ENCODE measurements at regions not wholly inside any gene's neighbourhood (a gene's known extent, or its start where the extent isn't known, plus 50 kb on each side); places are given as distances from the start of the nearest gene placed in this dataset.

GRCh38 chr2:6073191-6074088 is 381.3 kb downstream of the SOX11 start:
- TF ChIP-seq NFIC (IDR thresholded peaks at IDR 0.05; ENCODE audit: borderline replicate concordance) = no peak
- TF ChIP-seq REST (IDR thresholded peaks at IDR 0.05; ENCODE audit: low read depth, low read length) = no peak
- no peak for TF ChIP-seq ELF1 (IDR thresholded peaks at IDR 0.05)
- TF ChIP-seq SMC3 (IDR thresholded peaks at IDR 0.05; ENCODE audit: low read depth, low read length) = no peak
- TF ChIP-seq YY1 (IDR thresholded peaks at IDR 0.05; ENCODE audit: low read depth) = no peak
- TF ChIP-seq CTCF (IDR thresholded peaks at IDR 0.05) = no peak
- TF ChIP-seq POLR2AphosphoS5 (IDR thresholded peaks at IDR 0.05; ENCODE audit: low read depth, low read length) = peak; percentile 15; the same call in 1 of the 2 replicates
- no peak for TF ChIP-seq PBX3 (IDR thresholded peaks at IDR 0.05)
- TF ChIP-seq JUND (IDR thresholded peaks at IDR 0.05) = no peak
- TF ChIP-seq SIN3A (IDR thresholded peaks at IDR 0.05; ENCODE audit: borderline replicate concordance, low read depth, low read length) = no peak
- TF ChIP-seq RXRA (IDR thresholded peaks at IDR 0.05; ENCODE audit: borderline replicate concordance, low read depth) = no peak
- TF ChIP-seq EP300 (IDR thresholded peaks at IDR 0.05; ENCODE audit: borderline replicate concordance in 1 of 2, low read depth in 1 of 2, low read length in 1 of 2) = peak in 1 of 2 experiments; percentile 76; a peak in 1 of 4 replicates
- no peak for TF ChIP-seq ZBTB33 (IDR thresholded peaks at IDR 0.05; ENCODE audit: borderline replicate concordance, low read depth)
- no peak for TF ChIP-seq TAF1 (IDR thresholded peaks at IDR 0.05; ENCODE audit: borderline replicate concordance, low read depth, low read length)

Measured in SK-N-SH (cell line).